ENCODE measurements at regions not wholly inside any gene's neighbourhood (a gene's known extent, or its start where the extent isn't known, plus 50 kb on each side); places are given as distances from the start of the nearest gene placed in this dataset.

GRCh38 chr1:104064399-104064798 is 314.7 kb downstream of the AMY1C start:
- no peak overlapping the region for H3K4me3 ChIP-seq (ENCODE audit: low read depth, low read length)
- TF ChIP-seq CTCF (IDR thresholded peaks at IDR 0.05; ENCODE audit: low read depth, low read length) = no peak

GRCh38 chr1:104072915-104073371 is 323.2 kb downstream of the AMY1C start:
- no peak for TF ChIP-seq CTCF (IDR thresholded peaks at IDR 0.05; ENCODE audit: low read depth, low read length)
- H3K4me3 ChIP-seq (ENCODE audit: low read depth, low read length) = no peak overlapping the region

GRCh38 chr1:104073463-104073902 is 323.8 kb downstream of the AMY1C start:
- no peak for TF ChIP-seq CTCF (IDR thresholded peaks at IDR 0.05; ENCODE audit: low read depth, low read length)
- no peak overlapping the region for H3K4me3 ChIP-seq (ENCODE audit: low read depth, low read length)

GRCh38 chr1:104082221-104082620 is 332.5 kb downstream of the AMY1C start:
- TF ChIP-seq CTCF (IDR thresholded peaks at IDR 0.05; ENCODE audit: low read depth, low read length) = no peak
- H3K4me3 ChIP-seq (ENCODE audit: low read depth, low read length) = no peak overlapping the region

- H3K4me3 ChIP-seq (ENCODE audit: low read depth, low read length) = no peak overlapping the region
- no peak for TF ChIP-seq CTCF (IDR thresholded peaks at IDR 0.05; ENCODE audit: low read depth, low read length)
These were observed 334.7 kb downstream of the AMY1C start for GRCh38 chr1:104084380-104084779.

- TF ChIP-seq CTCF (IDR thresholded peaks at IDR 0.05; ENCODE audit: low read depth, low read length) = no peak
- no peak overlapping the region for H3K4me3 ChIP-seq (ENCODE audit: low read depth, low read length)
These were observed 343.0 kb downstream of the AMY1C start for GRCh38 chr1:104092698-104093097.

- no peak for TF ChIP-seq CTCF (IDR thresholded peaks at IDR 0.05; ENCODE audit: low read depth, low read length)
- H3K4me3 ChIP-seq (ENCODE audit: low read depth, low read length) = no peak overlapping the region
These were observed 349.1 kb downstream of the AMY1C start for GRCh38 chr1:104098837-104099236.
